ENCODE measurements at regions not wholly inside any gene's neighbourhood (a gene's known extent, or its start where the extent isn't known, plus 50 kb on each side); places are given as distances from the start of the nearest gene placed in this dataset.

GRCh38 chr18:61199171-61199848 is 133.9 kb upstream of the CDH20 start:
- TF ChIP-seq CTCF (IDR thresholded peaks at IDR 0.05; ENCODE audit: low read depth, low read length) (no peak), MAX (IDR thresholded peaks at IDR 0.05; ENCODE audit: low read depth, low read length) (no peak), POLR2A (IDR thresholded peaks at IDR 0.05; ENCODE audit: extremely low read depth, insufficient read length) (no peak)

Data from NB4 (cell line).